NCI-H460 (cell line): ENCODE measurements at regions not wholly inside any gene's neighbourhood (a gene's known extent, or its start where the extent isn't known, plus 50 kb on each side); places are given as distances from the start of the nearest gene placed in this dataset.

ENCODE experiments used
- DNase-seq: peaks from one replicate; pipeline ENCODE4 v3.0.0-alpha.2; 2016; ENCODE audit warnings: low read depth; ENCODE audit errors: extremely low read depth

DNA sequence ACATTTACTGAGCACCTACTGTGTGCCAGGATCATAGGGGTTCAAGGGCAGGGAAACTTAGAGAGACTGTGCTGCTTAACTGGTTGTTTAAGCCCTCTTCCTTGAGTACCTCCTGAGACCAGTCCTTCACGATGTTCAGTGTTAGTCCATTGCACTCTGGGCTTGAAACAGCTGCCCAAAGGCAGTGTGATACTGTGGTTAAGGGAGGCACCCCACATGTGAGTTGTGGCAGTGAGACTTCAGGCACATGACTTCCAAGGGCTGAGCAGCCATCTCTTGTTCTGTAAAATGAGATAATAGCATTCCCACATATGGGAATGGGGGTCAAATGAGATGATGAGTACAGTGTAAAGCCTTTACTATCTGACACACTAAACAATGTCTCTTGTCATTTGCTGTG, 75.1 kb downstream of the LINGO1 start:
- no peak for DNase-seq

DNA sequence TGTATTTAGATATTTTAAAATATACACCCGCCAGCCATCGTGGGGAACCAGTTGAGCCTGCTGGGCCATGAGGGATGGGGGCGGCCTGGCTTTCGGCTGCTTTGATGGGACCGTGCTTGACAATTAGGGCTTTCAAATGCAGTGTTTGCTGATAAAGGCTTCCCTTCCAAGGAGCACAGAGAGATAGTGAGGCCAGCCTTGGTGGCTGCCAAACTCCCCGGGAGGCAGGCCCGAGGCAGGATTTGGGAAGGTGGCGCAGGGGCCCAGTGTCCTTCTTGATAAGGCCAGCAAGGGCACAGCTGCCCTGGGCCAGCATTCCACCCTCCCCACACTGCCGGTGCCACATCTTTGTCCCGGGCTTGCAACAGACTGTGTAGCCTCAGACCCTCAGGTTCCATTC, 75.6 kb downstream of the LINGO1 start:
- no peak for DNase-seq

DNA sequence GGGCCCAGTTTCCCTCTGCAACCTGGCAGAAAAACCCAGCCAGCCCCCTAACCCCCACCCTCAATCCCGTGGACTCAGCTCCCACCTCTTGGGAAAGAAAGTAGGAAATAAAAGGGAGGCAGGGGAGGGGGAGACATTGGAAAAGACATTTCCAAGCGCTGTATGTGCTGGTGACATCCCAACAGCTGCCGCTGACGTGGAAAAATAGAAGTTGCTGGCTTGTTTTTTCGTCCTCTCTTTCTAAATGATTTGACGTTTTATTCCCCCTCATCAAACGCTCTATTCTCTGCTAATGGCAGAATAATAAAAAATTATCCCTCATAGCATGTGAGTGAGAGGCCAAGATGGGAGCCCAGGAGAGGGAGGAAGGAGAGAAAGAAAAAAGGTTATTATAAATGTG, 76.1 kb downstream of the LINGO1 start:
- no peak for DNase-seq

DNA sequence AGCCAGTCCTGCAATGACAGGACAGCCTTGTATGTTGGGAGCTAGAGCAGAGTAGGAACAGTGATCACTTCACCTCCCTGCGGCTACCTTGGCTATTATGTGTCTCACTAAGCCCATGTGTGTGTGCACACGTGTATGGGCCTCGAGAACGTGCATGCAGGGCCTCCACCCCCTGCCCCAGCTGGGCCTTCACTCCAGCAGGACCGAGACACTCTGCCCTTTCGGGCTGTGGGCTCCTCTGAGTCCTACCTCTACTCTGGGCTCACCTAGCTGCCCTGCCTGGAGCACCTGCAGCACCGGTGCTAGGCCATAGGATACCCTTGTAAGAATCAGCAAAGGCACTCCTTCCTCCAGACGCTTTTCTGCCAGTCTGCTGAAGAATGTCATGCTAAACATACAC, 77.5 kb downstream of the LINGO1 start:
- no peak for DNase-seq

DNA sequence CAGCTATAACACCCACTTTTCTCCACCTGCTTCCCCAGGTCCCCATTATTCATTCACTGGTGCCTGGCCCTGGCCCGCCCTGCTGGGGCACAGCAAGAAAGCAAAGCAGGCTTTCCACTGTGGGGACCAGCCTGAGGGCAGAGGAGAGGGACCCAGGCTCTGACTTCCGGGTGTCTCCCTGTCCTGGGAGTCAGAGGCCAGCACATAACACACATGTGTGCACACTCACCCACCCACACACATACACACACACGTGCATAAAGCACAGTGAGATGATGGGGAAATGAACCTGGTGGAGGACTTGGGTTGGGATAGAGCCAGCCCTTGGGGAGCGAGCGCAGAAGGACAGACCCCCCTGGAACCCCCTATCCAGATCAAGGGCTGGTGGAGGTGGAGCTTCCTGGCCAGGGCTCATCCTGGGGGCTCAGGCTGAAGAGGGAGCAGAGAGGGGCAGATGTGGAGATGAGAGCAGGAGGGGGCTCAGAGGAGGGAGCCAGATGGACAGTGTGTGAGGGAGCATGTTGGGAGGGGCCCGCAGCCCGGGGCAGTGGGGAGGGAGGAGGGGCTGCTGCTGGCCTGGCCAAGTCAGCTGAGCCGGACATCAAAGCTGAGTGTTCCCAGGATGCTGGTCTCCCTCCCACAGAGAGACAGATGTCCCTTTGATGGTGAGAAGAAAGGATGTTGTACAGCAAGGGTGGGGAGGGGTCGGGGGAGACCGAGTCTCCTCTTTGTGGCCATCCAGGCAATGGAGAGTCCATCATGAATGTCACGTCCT, 78.2 kb downstream of the LINGO1 start:
- DNase-seq, result no peak

DNA sequence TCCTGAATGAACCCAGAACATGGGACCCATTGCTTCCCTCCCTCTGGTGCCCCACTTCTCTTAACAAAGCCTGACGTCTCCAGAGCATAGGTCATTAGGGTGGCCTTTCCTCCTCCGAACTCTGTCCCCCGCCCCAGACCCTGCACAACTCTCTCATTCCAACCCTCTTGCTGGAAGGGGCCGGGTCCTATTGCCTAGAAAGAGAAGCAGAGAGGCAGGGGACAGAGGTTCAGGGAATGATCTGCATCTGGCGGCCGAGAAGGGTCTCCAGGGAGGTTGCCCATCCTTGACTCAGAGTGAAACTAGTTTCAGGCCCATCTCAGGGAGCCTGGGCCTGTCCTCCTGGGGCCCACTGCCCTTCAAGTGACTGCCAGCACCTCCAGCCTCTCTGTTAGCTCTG, 79.0 kb downstream of the LINGO1 start:
- no peak for DNase-seq

DNA sequence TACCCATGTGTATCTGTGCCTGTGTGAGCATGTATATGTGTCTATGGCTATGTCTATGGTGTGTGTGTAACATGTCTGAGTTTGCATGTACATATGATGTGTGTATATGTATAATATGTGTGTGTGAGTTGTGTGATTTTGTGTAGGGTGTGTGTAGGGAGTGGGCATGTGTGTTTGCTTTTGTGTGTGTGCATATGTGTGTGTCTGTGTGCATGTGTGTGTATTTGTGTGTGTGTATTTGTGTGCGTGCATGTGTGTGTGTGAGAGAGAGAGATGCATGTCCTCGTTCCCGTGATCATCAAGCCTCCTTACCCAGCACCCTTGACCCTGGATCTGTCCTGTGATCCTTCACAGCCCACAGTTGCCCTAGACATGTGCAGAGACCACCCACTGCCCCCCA, 79.5 kb downstream of the LINGO1 start:
- no peak for DNase-seq

DNA sequence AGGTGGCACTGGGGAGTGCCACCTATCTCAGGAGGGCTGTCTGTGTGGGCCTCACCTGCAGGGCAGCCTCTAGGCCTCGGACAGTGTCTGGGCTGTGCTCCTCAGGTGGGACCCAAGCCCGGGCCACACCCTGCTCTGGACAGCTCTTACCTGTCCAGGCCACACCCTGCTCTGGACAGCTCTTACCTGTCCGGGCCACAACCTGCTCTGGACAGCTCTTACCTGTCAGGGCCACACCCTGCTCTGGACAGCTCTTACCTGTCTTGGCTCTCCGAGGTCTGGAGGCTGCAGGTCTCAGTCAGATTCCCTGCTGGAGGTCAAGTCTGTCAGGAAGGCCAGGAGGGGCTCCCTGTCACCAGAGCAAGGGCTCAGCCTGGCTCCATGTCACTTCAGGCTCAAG, 80.6 kb downstream of the LINGO1 start:
- no peak for DNase-seq

DNA sequence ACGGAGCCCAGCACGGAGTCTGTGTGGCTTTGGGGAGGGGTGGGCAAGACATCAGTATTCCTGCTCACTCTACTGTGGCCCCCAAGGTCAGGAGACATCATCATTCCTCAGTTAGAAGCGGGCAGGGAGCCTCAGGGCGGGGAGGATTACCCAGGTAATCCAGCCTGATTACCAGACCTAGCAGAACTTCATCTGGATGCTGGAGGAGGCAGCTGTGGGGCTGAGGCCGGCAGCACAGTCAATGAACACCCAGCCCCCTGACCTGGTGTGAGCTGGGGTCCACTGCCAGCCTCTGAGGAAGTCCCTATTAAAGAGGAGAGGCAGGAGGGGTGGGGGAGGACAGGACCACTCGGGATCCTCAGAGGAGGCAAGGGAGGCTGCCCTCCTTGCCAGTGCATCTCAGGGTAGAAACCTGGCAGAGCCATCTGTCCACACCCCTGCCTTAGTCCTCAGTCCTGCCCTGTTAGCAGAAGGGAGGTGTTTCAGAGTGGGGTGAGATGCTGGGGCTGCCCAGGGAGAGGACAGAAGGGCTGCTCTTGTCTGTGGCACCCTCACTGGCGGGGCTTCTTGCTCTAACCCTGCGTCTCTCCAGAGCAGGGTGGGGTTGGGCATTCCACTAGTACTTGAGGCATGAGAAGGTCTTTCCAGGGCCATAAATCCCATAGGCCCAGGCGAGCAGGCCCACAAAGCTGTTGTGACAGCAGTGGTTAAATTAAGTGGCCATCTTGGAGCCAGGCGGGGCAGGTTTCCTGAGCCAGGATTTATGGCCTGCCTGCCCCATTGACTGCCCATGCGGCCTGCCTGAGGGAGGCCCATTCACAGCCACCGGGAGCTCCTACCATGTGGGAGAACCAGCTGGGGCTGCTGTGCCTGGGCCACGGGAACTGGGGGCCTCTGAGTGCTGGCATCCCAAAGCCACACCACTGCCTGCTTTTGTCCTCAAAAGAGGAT, 82.1 kb downstream of the LINGO1 start:
- DNase-seq, result no peak

DNA sequence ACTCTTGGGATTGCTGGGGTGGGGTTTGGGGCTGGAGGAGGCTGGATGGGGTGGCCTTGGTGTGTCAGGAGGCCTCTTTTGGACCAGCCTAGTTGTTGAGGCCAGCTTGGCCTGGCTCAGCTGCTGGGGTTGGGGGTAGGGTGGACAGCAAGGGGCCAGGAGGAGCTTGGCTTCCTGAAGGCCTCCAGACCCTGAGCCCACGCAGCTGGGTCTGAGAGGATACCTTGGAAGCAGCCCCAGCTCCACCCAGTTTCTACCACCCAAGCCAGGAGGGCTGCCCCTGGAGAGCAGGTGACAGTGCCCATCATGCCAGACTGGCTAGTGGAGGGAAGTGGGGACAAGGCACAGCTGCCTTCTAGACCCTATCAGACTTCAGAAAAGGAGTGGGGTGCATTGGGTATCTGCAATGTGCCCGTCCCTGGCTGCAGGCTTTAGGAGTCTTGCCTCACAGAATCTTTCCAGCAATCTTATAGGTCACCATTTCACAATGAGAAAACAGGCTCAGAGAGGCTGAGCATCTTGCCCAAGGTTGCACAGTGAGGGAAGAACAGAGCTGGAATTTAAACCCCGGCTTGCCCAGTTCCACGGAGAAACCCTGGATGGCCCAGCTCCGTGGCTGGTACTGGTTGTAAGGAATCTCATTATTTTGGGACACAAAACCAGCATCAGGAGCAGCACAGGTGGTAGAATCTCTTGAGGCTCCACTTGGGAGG, 83.0 kb downstream of the LINGO1 start:
- no peak for DNase-seq

DNA sequence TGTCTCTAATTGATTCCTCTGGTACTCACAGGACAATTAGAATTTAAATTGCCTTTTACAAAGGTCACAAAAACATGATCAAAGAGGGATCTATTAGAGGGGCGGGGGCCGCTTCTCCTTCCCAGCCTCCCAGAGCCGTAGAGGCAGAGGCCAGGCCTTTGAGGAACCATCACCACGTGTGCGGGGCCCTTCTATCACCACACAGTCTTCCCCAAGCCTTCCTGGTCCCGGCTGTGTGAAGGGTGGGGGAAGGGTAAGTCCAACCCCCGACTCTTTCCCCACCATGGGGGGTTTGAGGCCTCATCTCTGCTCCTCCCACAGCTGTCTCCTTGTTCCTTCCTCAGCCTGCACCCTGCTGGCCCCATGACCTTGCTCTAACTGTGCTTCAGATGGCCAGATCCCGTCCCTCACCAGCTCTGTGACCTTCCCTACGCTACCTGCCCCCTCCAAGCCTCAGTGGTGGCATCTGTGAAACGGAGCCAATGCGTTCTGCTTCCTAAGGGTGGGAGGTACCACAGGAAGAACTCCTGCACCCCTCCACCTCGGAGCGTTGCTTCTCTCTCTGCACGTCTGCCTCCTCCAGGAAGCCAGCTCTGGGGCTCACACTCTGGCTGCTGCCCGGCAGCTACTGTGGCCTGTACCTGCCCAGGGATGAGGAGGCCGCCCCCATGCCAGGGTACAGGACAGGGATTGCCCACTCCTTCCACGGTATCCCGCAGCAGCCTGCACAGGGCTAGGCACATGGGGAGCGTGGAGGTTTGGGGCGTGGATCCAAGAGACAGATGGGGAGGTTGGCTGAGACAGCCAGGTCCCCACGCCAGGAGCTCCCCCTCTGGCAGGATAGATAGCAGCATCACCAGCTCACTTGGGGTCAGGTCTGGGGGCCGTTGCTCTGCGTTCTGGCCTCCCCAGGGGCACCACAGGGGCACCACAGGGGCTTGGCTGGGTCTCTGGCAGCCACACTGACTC, 83.8 kb downstream of the LINGO1 start:
- no peak for DNase-seq

DNA sequence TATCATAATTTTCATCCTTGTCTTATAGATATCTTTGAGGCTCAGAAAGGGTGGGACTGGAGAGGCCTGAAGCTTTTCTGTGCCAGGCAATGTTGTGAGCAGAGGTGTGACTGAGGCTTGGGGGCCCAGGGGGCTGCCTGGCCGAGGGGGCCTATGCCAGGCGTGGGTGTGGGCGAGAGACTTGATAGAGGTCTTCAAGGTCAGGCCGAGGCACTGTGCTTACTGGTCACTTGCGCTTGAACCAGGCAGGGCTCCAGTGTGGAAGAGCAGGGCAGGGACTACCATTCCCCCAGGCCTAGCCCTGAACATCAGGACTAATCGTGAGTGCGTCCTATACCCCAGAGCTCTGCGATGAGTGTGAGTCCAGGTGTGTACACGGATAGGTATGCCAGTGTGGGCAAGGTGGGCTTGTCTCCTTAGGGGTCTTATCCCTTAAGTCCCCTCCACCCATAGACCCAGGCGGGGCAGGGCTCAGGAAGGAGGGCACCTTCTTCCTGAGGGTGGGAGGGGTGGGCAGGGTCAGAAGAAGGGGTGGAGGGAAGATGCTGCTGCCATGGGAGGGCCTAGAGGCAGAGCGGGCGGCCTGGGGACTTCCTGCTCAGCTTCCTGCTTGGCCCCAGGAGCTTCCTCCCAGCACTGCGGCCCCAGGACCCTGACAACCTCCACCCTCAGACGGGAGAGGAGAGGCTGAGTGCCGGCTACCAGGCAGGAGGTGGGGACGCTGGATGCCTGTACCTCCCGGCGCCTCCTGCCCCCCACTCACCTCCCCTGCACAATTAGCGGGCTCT, 84.7 kb downstream of the LINGO1 start:
- DNase-seq, result no peak

DNA sequence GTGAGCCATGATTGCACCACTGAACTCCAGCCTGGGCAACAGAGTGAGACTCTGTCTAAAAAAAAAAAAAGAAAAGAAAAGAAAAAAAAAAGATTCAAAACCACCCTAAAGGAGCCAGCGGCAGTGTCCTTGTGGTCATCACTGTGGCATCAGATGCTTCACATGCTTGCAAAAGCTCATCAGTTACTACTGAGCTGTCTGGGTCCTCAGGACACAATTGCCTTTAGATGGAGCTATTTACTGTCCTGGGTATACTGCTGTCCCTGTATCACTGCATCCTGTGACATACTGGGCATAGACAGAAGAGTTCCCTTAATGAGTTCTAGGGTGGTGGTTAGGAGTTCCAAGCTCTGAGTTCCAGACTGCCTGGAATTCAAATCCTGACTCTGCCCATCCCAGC, 85.8 kb downstream of the LINGO1 start:
- no peak for DNase-seq

DNA sequence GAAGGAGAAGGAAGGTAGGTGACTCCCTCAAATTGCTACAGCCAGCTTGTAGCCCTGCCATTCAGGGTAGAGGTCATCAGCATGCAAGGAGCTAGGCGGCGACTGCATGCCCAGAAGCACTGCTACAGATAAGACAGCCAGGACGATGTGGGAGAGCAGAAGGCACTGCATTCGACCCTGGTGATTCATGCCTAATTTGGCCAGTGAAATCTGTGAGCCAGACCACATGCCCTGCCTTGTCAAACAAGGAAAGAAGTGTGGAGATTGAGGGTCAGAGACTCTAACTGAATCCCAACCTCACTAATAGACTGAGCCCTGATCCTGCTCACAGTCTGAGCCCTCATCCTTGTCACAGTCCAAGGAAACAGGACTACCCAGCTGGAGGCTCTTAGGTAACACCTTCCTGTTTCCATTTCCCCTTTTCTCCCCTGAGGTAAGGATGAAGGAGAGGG, 86.6 kb downstream of the LINGO1 start:
- DNase-seq, result no peak

DNA sequence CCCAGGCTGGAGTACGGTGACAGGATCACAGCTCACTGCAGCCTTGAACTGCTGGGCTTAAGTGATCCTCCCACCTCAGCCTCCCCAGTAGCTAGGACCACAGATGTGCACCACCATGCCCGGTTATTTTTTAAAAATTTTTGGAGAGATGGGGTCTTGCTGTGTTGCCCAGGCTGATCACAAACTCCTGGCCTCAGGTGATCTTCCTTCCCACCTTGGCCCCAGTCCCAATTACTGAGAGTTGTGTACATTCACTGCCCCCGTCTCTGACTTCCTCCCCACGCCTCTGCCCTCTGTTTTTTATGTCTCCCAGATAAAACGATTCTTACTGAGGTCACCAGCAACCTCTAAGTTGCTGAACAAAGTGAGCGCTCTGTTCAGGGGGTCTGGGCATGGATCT, 87.7 kb downstream of the LINGO1 start:
- DNase-seq, result no peak

DNA sequence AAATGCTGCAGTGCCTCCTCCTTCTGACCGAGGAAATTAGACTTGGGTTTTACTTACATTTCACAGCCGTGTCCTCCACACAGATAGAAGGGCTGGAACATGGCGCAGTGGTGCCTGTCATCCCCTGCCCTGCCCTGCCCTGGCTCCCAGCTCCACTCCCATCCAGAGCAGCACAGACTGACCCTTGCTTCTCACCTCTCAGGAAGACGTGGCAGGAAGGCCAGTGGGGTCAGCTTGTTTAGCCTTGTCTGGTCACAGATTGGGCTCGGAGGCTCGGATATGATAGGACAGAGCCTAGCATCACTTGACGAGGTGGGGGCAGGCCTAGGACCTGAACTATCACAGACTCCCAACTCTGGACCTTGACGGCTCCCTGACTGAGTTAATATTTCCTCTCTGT, 88.5 kb downstream of the LINGO1 start:
- no peak for DNase-seq

DNA sequence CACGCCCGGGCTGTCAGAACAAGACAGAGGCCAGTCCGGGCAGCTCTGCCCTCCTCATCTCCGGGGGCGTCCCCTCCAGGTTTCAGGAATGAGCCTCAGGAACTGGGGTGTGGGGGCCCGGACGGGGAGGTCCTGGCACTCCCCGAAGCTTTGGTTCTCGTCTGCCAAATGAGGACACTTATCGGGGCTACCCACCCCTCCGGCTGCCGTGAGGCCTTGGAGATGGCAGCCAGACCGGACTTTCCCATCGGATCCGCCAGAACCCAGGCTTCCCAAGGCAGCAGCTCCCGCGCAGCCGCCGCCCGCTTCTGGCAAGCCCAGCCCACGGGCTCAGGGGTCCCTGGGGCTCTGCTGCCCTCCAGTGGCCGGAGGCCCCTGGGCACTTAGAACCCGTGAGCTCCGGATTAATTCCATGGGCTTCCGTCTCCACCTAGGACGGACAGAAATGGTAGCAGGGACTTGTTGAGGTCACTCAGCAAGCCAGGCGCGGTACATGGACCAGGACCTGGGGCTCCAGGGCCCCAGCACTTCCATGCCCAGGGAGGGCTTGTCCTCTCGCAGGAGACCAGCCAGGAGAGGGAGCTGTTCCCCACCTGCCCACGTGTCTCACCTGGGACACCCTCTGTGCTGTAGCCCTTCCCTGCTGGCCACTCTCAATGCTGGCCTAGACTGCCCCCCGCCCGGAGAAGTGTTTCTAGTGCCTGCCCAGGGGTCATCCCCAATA, 89.4 kb downstream of the LINGO1 start:
- DNase-seq, result peak; percentile 75

DNA sequence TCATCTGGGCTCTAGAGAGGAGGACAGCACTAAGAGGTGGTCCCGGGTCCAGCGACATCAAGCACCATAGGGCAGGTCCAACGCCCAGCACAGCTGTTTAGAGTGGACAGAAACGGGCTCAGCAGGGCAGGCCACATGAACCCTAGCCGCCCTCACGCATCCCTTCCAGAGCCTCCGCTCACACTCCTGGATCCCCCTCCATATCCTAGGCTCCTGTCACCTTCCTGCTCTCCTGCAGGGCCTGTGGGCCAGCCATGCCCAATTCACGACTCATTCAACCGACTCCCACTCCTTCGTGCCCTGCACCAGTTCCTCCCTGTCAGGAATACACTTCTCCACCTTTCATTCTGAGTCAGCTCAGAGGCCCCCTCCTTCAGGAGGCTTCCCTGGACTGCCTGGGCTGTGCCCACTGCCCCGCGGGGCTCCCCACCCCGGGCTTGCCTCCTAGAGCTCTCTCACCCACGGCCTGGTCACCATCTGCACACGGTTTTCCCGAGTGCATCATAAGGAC, 90.2 kb downstream of the LINGO1 start:
- DNase-seq, result no peak
